HG03442 (cell line): ENCODE measurements at regions not wholly inside any gene's neighbourhood (a gene's known extent, or its start where the extent isn't known, plus 50 kb on each side); places are given as distances from the start of the nearest gene placed in this dataset.

ENCODE experiments used
- ATAC-seq: cut with Tn5 transposase; IDR thresholded peaks from one replicate; pipeline ENCODE4 v1.9.1; 2021; ENCODE audit warnings: mild to moderate bottlenecking, moderate library complexity; ENCODE audit not compliant: unreplicated experiment

GRCh38 chr2:7905756-7906155 lies 776.1 kb upstream of the ID2 start:
- ATAC-seq: no peak

GRCh38 chr2:7906431-7906830 lies 775.4 kb upstream of the ID2 start:
- no peak for ATAC-seq

- ATAC-seq: no peak
Observed at GRCh38 chr2:7907041-7907440, 774.8 kb upstream of the ID2 start.

- ATAC-seq: no peak
Observed at GRCh38 chr2:7910752-7911151, 771.1 kb upstream of the ID2 start.

GRCh38 chr2:7911196-7911595 lies 770.7 kb upstream of the ID2 start:
- ATAC-seq: no peak

- ATAC-seq: no peak
Observed at GRCh38 chr2:7913974-7914373, 767.9 kb upstream of the ID2 start.

GRCh38 chr2:7915302-7916091 lies 766.4 kb upstream of the ID2 start:
- ATAC-seq: no peak

GRCh38 chr2:7916670-7917069 lies 765.2 kb upstream of the ID2 start:
- no peak for ATAC-seq

- no peak for ATAC-seq
Observed at GRCh38 chr2:7919510-7919909, 762.3 kb upstream of the ID2 start.

- no peak for ATAC-seq
Observed at GRCh38 chr2:7924023-7924762, 757.7 kb upstream of the ID2 start.

GRCh38 chr2:7925506-7925905 lies 756.4 kb upstream of the ID2 start:
- no peak for ATAC-seq

- ATAC-seq: no peak
Observed at GRCh38 chr2:7927691-7928090, 754.2 kb upstream of the ID2 start.

- ATAC-seq: no peak
Observed at GRCh38 chr2:7929281-7929680, 752.6 kb upstream of the ID2 start.

- ATAC-seq: no peak
Observed at GRCh38 chr2:7930800-7931635, 750.8 kb upstream of the ID2 start.

GRCh38 chr2:7931808-7932207 lies 750.0 kb upstream of the ID2 start:
- ATAC-seq: no peak

- ATAC-seq: no peak
Observed at GRCh38 chr2:7933672-7934071, 748.2 kb upstream of the ID2 start.

GRCh38 chr2:7934476-7934875 lies 747.4 kb upstream of the ID2 start:
- ATAC-seq: no peak

GRCh38 chr2:7937082-7937481 lies 744.8 kb upstream of the ID2 start:
- ATAC-seq: no peak

GRCh38 chr2:7940723-7941122 lies 741.1 kb upstream of the ID2 start:
- ATAC-seq: no peak

GRCh38 chr2:7943446-7943845 lies 738.4 kb upstream of the ID2 start:
- no peak for ATAC-seq

- no peak for ATAC-seq
Observed at GRCh38 chr2:7945026-7945425, 736.8 kb upstream of the ID2 start.
